Liver (tissue), 8 donors: ENCODE measurements at regions not wholly inside any gene's neighbourhood (a gene's known extent, or its start where the extent isn't known, plus 50 kb on each side); places are given as distances from the start of the nearest gene placed in this dataset.

Source experiments
- DNase-seq: peaks from one replicate; pipeline ENCODE4 v3.0.0-alpha.2; 2017; ENCODE audit warnings: low spot score
- H3K27ac ChIP-seq, 2 donors: one replicate each; pipeline ENCODE4 v1.7.0; 2013; ENCODE audit warnings: inconsistent platforms in 2 of 2, low read length in 2 of 2, control low read depth in 1 of 2, low read depth in 1 of 2, mild to moderate bottlenecking in 1 of 2
- H3K27me3 ChIP-seq, 4 donors: one replicate each; pipeline versions ENCODE4 v1.6.1 to v1.7.0; 2013; ENCODE audit warnings: low read length in 3 of 4, inconsistent platforms in 1 of 4, mild to moderate bottlenecking in 1 of 4, moderate library complexity in 1 of 4; ENCODE audit not compliant: control insufficient read depth in 4 of 4, insufficient read depth in 4 of 4
- H3K36me3 ChIP-seq, 4 donors: one replicate each; pipeline versions ENCODE4 v1.6.1 to v1.7.0; 2013; ENCODE audit warnings: low read length in 3 of 4, mild to moderate bottlenecking in 3 of 4, low read depth in 1 of 4, moderate library complexity in 1 of 4; ENCODE audit not compliant: control insufficient read depth in 4 of 4, insufficient read depth in 3 of 4
- H3K4me1 ChIP-seq, 4 donors: one replicate each; pipeline versions ENCODE4 v1.6.1 to v1.7.0; 2013; ENCODE audit warnings: low read length in 3 of 4, mild to moderate bottlenecking in 3 of 4, moderate library complexity in 1 of 4; ENCODE audit not compliant: control insufficient read depth in 4 of 4, insufficient read depth in 4 of 4
- H3K4me3 ChIP-seq, 3 donors: one replicate each; pipeline versions ENCODE4 v1.6.1 to v1.7.0; 2013; ENCODE audit warnings: low read length in 3 of 3, control low read depth in 1 of 3, low read depth in 1 of 3, mild to moderate bottlenecking in 1 of 3
- H3K9ac ChIP-seq, 2 donors: one replicate each; pipeline ENCODE4 v1.7.0; 2013; ENCODE audit warnings: low read length in 2 of 2, mild to moderate bottlenecking in 2 of 2, moderate library complexity in 2 of 2, control low read depth in 1 of 2, low read depth in 1 of 2
- H3K9me3 ChIP-seq, 4 donors: one replicate each; pipeline versions ENCODE4 v1.6.1 to v1.7.0; 2013; ENCODE audit warnings: low read length in 3 of 4; ENCODE audit not compliant: control insufficient read depth in 4 of 4
- EGR1 ChIP-seq, 2 donors: IDR thresholded peaks; 2 replicates each; pipeline ENCODE4 v1.6.1; 2016 to 2018; ENCODE audit warnings: antibody characterized with exemption in 2 of 2, low read depth in 2 of 2
- FOXA2 ChIP-seq: IDR thresholded peaks from 2 replicates; pipeline ENCODE4 v1.6.1; 2016; ENCODE audit warnings: antibody characterized with exemption
- GABPA ChIP-seq, 2 donors: IDR thresholded peaks in 1 of 2; conservative IDR thresholded peaks in 1 of 2; 2 replicates each; pipeline ENCODE4 v1.6.1; 2016; ENCODE audit warnings: antibody characterized with exemption in 2 of 2, mild to moderate bottlenecking in 1 of 2, moderate library complexity in 1 of 2
- HNF4G ChIP-seq: IDR thresholded peaks from 2 replicates; pipeline ENCODE4 v1.6.1; 2016; ENCODE audit warnings: antibody characterized with exemption
- JUND ChIP-seq, 2 donors: IDR thresholded peaks; 2 replicates each; pipeline ENCODE4 v1.6.1; 2016; ENCODE audit warnings: antibody characterized with exemption in 2 of 2
- MAX ChIP-seq: IDR thresholded peaks from 2 replicates; pipeline ENCODE4 v1.6.1; 2016; ENCODE audit warnings: antibody characterized with exemption
- NR2F2 ChIP-seq: IDR thresholded peaks from 2 replicates; pipeline ENCODE4 v1.6.1; 2016; ENCODE audit warnings: antibody characterized with exemption
- RAD21 ChIP-seq, 2 donors: IDR thresholded peaks; 2 replicates each; pipeline ENCODE4 v1.6.1; 2016; ENCODE audit warnings: antibody characterized with exemption in 2 of 2, mild to moderate bottlenecking in 2 of 2
- RXRA ChIP-seq, 2 donors: IDR thresholded peaks; 2 replicates each; pipeline ENCODE4 v1.6.1; 2017 to 2018; ENCODE audit warnings: antibody characterized with exemption in 2 of 2, mild to moderate bottlenecking in 1 of 2
- SP1 ChIP-seq: IDR thresholded peaks from 2 replicates; pipeline ENCODE4 v1.6.1; 2018; ENCODE audit warnings: antibody characterized with exemption, mild to moderate bottlenecking
- ZBTB33 ChIP-seq: IDR thresholded peaks from 2 replicates; pipeline ENCODE4 v1.6.1; 2016; ENCODE audit warnings: antibody characterized with exemption
- WGBS: extraction: QIAGEN DNeasy Blood & Tissue Kit; methylation state at CpG from one replicate; pipeline ENCODE4 v1.1.7; 2013; 5-methylcytosine and 5-hydroxymethylcytosine counted together
- TF ChIP-seq, protein P1 (sequence below): fragments of 150-350 bp; IDR thresholded peaks from 2 replicates; pipeline ENCODE4 v1.5.1; 2017; ENCODE audit warnings: improper control_type of control experiment, low read depth, low read length; ENCODE audit not compliant: missing input control
- TF ChIP-seq, protein P2 (sequence below): IDR thresholded peaks from 2 replicates; pipeline ENCODE4 v1.6.1; 2016; ENCODE audit warnings: antibody characterized with exemption, mild to moderate bottlenecking
- TF ChIP-seq, protein P3 (sequence below): IDR thresholded peaks from 2 replicates; pipeline ENCODE4 v1.6.1; 2016; ENCODE audit warnings: antibody characterized with exemption
- donor health status: healthy.
- donor health status: healthy.
- donor health status: healthy.
- donor health status: healthy.
- donor health status: healthy.

DNA sequence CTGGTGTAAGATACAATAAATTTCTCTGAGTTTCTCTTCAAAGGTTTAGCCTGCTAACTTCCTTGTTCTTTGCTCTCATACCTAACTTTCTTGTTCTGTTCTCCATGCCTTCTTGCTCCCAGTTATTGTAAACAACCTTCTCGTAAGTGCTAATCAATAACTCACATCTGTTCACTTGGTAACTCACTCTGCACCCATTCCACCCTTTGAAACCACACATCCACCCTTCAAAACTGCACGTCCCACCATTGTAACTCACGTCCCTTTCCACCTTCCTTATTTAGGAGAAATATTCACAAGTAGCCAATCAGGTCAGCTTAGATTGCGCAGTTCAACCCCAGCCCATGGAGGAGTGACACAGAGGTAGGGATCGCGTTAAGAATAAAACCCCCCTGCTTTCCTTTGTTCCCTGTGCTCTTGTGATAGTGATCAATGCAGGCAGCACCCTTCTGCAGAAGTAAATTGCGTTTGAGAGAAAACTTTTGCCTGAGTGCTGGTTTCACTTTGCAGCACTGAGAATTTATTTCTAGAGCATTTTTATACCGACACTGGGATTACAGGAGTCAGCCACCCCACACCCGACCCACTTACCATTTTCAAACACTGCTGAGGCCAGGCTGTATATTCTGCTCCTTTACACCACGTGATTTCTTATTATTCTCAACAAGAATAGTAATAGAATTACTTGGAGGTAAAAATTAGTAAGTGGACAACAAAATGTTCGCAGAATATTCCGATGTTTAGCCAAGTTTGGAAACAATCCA lies 789.2 kb upstream of the RGS18 start:
- Histone ChIP-seq H3K27me3 (no peaks in the 10 kb centered on the region), H3K9ac (no peak overlapping the region), H3K4me3 (no peak overlapping the region), H3K36me3 (no peaks in the 10 kb centered on the region), H3K27ac (no peak overlapping the region), H3K4me1 (no peaks in the 10 kb centered on the region), H3K9me3 (peaks cover 0 to 2% (median 0%) of the 10 kb centered on the region in 4 donors)
- no peak for TF ChIP-seq SP1
- no peak for TF ChIP-seq HNF4G
- no peak for TF ChIP-seq RAD21 (IDR thresholded peaks at IDR 0.05)
- TF ChIP-seq, protein P1, sequence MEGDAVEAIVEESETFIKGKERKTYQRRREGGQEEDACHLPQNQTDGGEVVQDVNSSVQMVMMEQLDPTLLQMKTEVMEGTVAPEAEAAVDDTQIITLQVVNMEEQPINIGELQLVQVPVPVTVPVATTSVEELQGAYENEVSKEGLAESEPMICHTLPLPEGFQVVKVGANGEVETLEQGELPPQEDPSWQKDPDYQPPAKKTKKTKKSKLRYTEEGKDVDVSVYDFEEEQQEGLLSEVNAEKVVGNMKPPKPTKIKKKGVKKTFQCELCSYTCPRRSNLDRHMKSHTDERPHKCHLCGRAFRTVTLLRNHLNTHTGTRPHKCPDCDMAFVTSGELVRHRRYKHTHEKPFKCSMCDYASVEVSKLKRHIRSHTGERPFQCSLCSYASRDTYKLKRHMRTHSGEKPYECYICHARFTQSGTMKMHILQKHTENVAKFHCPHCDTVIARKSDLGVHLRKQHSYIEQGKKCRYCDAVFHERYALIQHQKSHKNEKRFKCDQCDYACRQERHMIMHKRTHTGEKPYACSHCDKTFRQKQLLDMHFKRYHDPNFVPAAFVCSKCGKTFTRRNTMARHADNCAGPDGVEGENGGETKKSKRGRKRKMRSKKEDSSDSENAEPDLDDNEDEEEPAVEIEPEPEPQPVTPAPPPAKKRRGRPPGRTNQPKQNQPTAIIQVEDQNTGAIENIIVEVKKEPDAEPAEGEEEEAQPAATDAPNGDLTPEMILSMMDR = no peak
- TF ChIP-seq, protein P2, sequence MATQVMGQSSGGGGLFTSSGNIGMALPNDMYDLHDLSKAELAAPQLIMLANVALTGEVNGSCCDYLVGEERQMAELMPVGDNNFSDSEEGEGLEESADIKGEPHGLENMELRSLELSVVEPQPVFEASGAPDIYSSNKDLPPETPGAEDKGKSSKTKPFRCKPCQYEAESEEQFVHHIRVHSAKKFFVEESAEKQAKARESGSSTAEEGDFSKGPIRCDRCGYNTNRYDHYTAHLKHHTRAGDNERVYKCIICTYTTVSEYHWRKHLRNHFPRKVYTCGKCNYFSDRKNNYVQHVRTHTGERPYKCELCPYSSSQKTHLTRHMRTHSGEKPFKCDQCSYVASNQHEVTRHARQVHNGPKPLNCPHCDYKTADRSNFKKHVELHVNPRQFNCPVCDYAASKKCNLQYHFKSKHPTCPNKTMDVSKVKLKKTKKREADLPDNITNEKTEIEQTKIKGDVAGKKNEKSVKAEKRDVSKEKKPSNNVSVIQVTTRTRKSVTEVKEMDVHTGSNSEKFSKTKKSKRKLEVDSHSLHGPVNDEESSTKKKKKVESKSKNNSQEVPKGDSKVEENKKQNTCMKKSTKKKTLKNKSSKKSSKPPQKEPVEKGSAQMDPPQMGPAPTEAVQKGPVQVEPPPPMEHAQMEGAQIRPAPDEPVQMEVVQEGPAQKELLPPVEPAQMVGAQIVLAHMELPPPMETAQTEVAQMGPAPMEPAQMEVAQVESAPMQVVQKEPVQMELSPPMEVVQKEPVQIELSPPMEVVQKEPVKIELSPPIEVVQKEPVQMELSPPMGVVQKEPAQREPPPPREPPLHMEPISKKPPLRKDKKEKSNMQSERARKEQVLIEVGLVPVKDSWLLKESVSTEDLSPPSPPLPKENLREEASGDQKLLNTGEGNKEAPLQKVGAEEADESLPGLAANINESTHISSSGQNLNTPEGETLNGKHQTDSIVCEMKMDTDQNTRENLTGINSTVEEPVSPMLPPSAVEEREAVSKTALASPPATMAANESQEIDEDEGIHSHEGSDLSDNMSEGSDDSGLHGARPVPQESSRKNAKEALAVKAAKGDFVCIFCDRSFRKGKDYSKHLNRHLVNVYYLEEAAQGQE = no peak
- no peak for TF ChIP-seq FOXA2
- no peak for TF ChIP-seq MAX
- TF ChIP-seq NR2F2 = no peak
- no peak for TF ChIP-seq EGR1 (IDR thresholded peaks at IDR 0.05; ENCODE audit: low read depth in 2 of 2)
- no peak for TF ChIP-seq GABPA (IDR thresholded peaks at IDR 0.05 in 1 of 2, conservative IDR thresholded peaks at IDR 0.05 in 1 of 2)
- 55% methylated on average over 12 of the region's 12 CpGs for WGBS
- no peak for DNase-seq

DNA sequence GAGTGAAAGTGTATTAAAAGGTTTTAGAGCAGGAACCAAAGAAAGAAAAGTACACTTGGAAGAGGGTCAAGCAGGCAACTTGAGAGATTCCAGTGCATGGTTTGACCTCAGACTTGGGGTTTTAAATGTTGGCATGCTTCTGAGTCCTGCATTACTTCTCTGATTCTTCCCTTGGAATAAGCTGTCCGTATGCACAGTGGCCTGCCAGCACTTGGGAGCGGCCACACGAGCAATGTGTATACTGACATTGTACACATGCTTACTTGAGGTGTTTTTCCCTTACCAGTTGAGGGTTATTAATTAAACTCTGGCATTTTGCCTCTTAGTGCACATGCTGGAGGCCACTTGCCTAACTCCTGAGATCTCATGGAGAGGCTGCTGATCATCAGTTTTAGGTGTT lies 786.6 kb upstream of the RGS18 start:
- no peak overlapping the region for H3K9ac ChIP-seq
- H3K27ac ChIP-seq = no peak overlapping the region
- no peak overlapping the region for H3K4me3 ChIP-seq
- H3K4me1 ChIP-seq = no peaks in the 10 kb centered on the region
- peaks cover 0 to 2% (median 0%) of the 10 kb centered on the region in 4 donors for H3K9me3 ChIP-seq
- H3K36me3 ChIP-seq = no peaks in the 10 kb centered on the region
- no peaks in the 10 kb centered on the region for H3K27me3 ChIP-seq
- 68% methylated on average over 3 of the region's 3 CpGs for WGBS
- no peak for TF ChIP-seq JUND (IDR thresholded peaks at IDR 0.05)
- no peak for TF ChIP-seq SP1
- DNase-seq = no peak

GRCh38 chr1:191388283-191388682 lies 770.0 kb upstream of the RGS18 start:
- peaks cover 0 to 2% (median 0%) of the 10 kb centered on the region in 4 donors for H3K9me3 ChIP-seq
- no peaks in the 10 kb centered on the region for H3K36me3 ChIP-seq
- no peak overlapping the region for H3K4me3 ChIP-seq
- TF ChIP-seq RAD21 (IDR thresholded peaks at IDR 0.05) (no peak), ZBTB33 (no peak), GABPA (IDR thresholded peaks at IDR 0.05 in 1 of 2, conservative IDR thresholded peaks at IDR 0.05 in 1 of 2) (no peak), NR2F2 (no peak), RXRA (IDR thresholded peaks at IDR 0.05) (no peak), JUND (IDR thresholded peaks at IDR 0.05) (no peak), MAX (no peak), SP1 (no peak), HNF4G (no peak)
- TF ChIP-seq, protein P2 = no peak
- TF ChIP-seq, protein P3, sequence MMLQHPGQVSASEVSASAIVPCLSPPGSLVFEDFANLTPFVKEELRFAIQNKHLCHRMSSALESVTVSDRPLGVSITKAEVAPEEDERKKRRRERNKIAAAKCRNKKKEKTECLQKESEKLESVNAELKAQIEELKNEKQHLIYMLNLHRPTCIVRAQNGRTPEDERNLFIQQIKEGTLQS = no peak
- no peak for DNase-seq
- H3K9ac ChIP-seq = no peak overlapping the region
- H3K27me3 ChIP-seq = no peaks in the 10 kb centered on the region
- H3K4me1 ChIP-seq = no peaks in the 10 kb centered on the region
- no peak overlapping the region for H3K27ac ChIP-seq
